ENCODE measurements at regions not wholly inside any gene's neighbourhood (a gene's known extent, or its start where the extent isn't known, plus 50 kb on each side); places are given as distances from the start of the nearest gene placed in this dataset.

GRCh38 chr12:127482950-127483349 lies 784.0 kb upstream of the TMEM132C start:
- Histone ChIP-seq H3K27ac (ENCODE audit: control insufficient read depth, insufficient read depth) (no peak overlapping the region), H3K27me3 (replicated peaks in 1 of 2; ENCODE audit: control insufficient read depth in 2 of 2, insufficient read depth in 2 of 2, low read length in 1 of 2) (no peaks in the 10 kb centered on the region), H3K4me1 (ENCODE audit: control insufficient read depth, insufficient read depth, low read length) (no peaks in the 10 kb centered on the region), H4K20me1 (ENCODE audit: control insufficient read depth, insufficient read depth) (no peaks in the 10 kb centered on the region), H3K9ac (ENCODE audit: control insufficient read depth, insufficient read depth, low read length) (no peak overlapping the region), H3K36me3 (ENCODE audit: control insufficient read depth in 2 of 2, insufficient read depth in 2 of 2, low read length in 1 of 2) (no peaks in the 10 kb centered on the region), H3K79me2 (ENCODE audit: control insufficient read depth, insufficient read depth, low read length) (no peaks in the 10 kb centered on the region), H3K9me3 (replicated peaks; ENCODE audit: control insufficient read depth, insufficient read depth, low read length) (no peaks in the 10 kb centered on the region), H3K4me2 (ENCODE audit: control insufficient read depth, insufficient read depth) (no peak overlapping the region), H2AFZ (ENCODE audit: control insufficient read depth, low read depth, low read length) (no peak overlapping the region), H3K4me3 (no peak overlapping the region)
- DNase-seq (ENCODE audit: low read depth, low spot score) (no peak), FAIRE-seq (no peak), ATAC-seq (no peak)
- intact Hi-C loops (cut with micrococcal nuclease; ENCODE audit: unreplicated experiment) (no loop called here), in situ Hi-C loops (cut with MboI) (no loop called here)
- 74% methylated on average over 9 of the region's 11 CpGs for WGBS (ENCODE audit: insufficient coverage, insufficient replicate concordance, low lambda C conversion rate, missing lambda C conversion rate)
- ChIA-PET RAD21 (ENCODE audit: unreplicated experiment) (no interaction called here), CTCF (interaction anchor here (0.6 to 5.8 kb wide), 2 partner anchors 186 to 195 kb away, joined by 3 to 58 read pairs; no protein-coding TSS in a partner anchor), SMC1A (ENCODE audit: uncharacterized antibody, unreplicated experiment) (no interaction called here), POLR2A (no interaction called here)
- BruUV-seq (replicated peaks) = no TSS peak
- TF ChIP-seq SPI1 (IDR thresholded peaks at IDR 0.05; ENCODE audit: borderline replicate concordance, insufficient read depth, low read depth, low read length) (no peak), KDM1A (IDR thresholded peaks at IDR 0.05; ENCODE audit: borderline replicate concordance) (no peak)

GRCh38 chr12:127485528-127485927 lies 781.4 kb upstream of the TMEM132C start:
- in situ Hi-C loops (cut with MboI) (no loop called here), intact Hi-C loops (cut with micrococcal nuclease; ENCODE audit: unreplicated experiment) (no loop called here)
- no peak for ATAC-seq
- DNase-seq (ENCODE audit: low read depth, low spot score) = no peak
- H2AFZ ChIP-seq (ENCODE audit: control insufficient read depth, low read depth, low read length) = no peak overlapping the region
- no TSS peak for BruUV-seq (replicated peaks)
- RAD21 ChIA-PET (ENCODE audit: unreplicated experiment) = interaction anchor here (0.8 to 2.6 kb wide), 3 partner anchors 74 to 193 kb away, joined by 4 to 23 read pairs (median 4); no protein-coding TSS in a partner anchor
- no peak overlapping the region for H3K9ac ChIP-seq (ENCODE audit: control insufficient read depth, insufficient read depth, low read length)
- H3K4me1 ChIP-seq (ENCODE audit: control insufficient read depth, insufficient read depth, low read length) = no peaks in the 10 kb centered on the region
- H3K79me2 ChIP-seq (ENCODE audit: control insufficient read depth, insufficient read depth, low read length) = no peaks in the 10 kb centered on the region
- no peak for FAIRE-seq
- H3K27ac ChIP-seq (ENCODE audit: control insufficient read depth, insufficient read depth) = no peak overlapping the region
- SMC1A ChIA-PET (ENCODE audit: uncharacterized antibody, unreplicated experiment) = interaction anchor here (1.3 to 3.8 kb wide), 6 partner anchors 12 to 204 kb away, joined by 3 to 30 read pairs (median 3); no protein-coding TSS in a partner anchor
- 0% methylated on average over 4 of the region's 4 CpGs for WGBS (ENCODE audit: insufficient coverage, insufficient replicate concordance, low lambda C conversion rate, missing lambda C conversion rate)
- H3K4me3 ChIP-seq = no peak overlapping the region
- no peak overlapping the region for H3K4me2 ChIP-seq (ENCODE audit: control insufficient read depth, insufficient read depth)
- no peaks in the 10 kb centered on the region for H4K20me1 ChIP-seq (ENCODE audit: control insufficient read depth, insufficient read depth)
- no peaks in the 10 kb centered on the region for H3K36me3 ChIP-seq (ENCODE audit: control insufficient read depth in 2 of 2, insufficient read depth in 2 of 2, low read length in 1 of 2)
- POLR2A ChIA-PET = no interaction called here
- no peaks in the 10 kb centered on the region for H3K27me3 ChIP-seq (replicated peaks in 1 of 2; ENCODE audit: control insufficient read depth in 2 of 2, insufficient read depth in 2 of 2, low read length in 1 of 2)
- H3K9me3 ChIP-seq (replicated peaks; ENCODE audit: control insufficient read depth, insufficient read depth, low read length) = no peaks in the 10 kb centered on the region
- TF ChIP-seq RAD21 (IDR thresholded peaks at IDR 0.05; ENCODE audit: insufficient read depth, low read depth, low read length) = 0 out of 2 replicates have a peak, but pooled peaks have one; percentile 5
- TF ChIP-seq SMAD1 (IDR thresholded peaks at IDR 0.05; ENCODE audit: low read depth, partially characterized antibody) = no peak
- CTCF ChIA-PET = interaction anchor here (0.8 to 5.8 kb wide), 6 partner anchors 10 to 584 kb away, joined by 3 to 58 read pairs (median 6); no protein-coding TSS in a partner anchor
